ENCODE measurements at regions not wholly inside any gene's neighbourhood (a gene's known extent, or its start where the extent isn't known, plus 50 kb on each side); places are given as distances from the start of the nearest gene placed in this dataset.

GRCh38 chr12:116687888-116688287, 50.0 kb downstream of the SPRING1 start:
- in situ Hi-C loops (cut with MboI; ENCODE audit: low sequenced_read_pairs in 4 of 4) = no loop called here
- intact Hi-C loops (cut with DNase I; ENCODE audit: low total_unique reads) = no loop called here

GRCh38 chr12:116684891-116685290, 53.0 kb downstream of the SPRING1 start:
- Histone ChIP-seq H3K27ac (no peak overlapping the region), H3K4me3 (no peak overlapping the region), H3K27me3 (peaks cover 0 to 4% (median 0%) of the 10 kb centered on the region in 3 donors), H3K36me3 (no peaks in the 10 kb centered on the region), H3K4me1 (no peaks in the 10 kb centered on the region), H3K9me3 (no peaks in the 10 kb centered on the region)
- intact Hi-C loops (cut with DNase I; ENCODE audit: low total_unique reads) = no loop called here
- ATAC-seq = no peak
- TF ChIP-seq POLR2A (IDR thresholded peaks at IDR 0.05) (no peak), CTCF (IDR thresholded peaks at IDR 0.05 in 4 of 5, conservative IDR thresholded peaks at IDR 0.05 in 1 of 5) (no peak)
- DNase-seq = no peak
- in situ Hi-C loops (cut with MboI; ENCODE audit: low sequenced_read_pairs in 4 of 4) = no loop called here

More at GRCh38 chr12:116687888-116688287, 50.0 kb downstream of the SPRING1 start:
- Histone ChIP-seq H3K4me1 (no peaks in the 10 kb centered on the region), H3K9me3 (no peaks in the 10 kb centered on the region), H3K36me3 (no peaks in the 10 kb centered on the region), H3K27ac (no peak overlapping the region), H3K4me3 (no peak overlapping the region), H3K27me3 (peaks cover 7 to 17% (median 14%) of the 10 kb centered on the region in 3 donors)
- TF ChIP-seq POLR2A (IDR thresholded peaks at IDR 0.05) (no peak), CTCF (IDR thresholded peaks at IDR 0.05 in 4 of 5, conservative IDR thresholded peaks at IDR 0.05 in 1 of 5) (peak in 4 of 5 experiments; percentile 20 to 48 (median 40))
- DNase-seq (no peak), ATAC-seq (peak; percentile 12 to 56)

- no peak overlapping the region for H3K4me3 ChIP-seq
- TF ChIP-seq POLR2A (IDR thresholded peaks at IDR 0.05) (no peak), CTCF (IDR thresholded peaks at IDR 0.05 in 4 of 5, conservative IDR thresholded peaks at IDR 0.05 in 1 of 5) (no peak)
- peak overlapping the region in 1 of 4 donors; percentile 38 for H3K27ac ChIP-seq
- intact Hi-C loops (cut with DNase I; ENCODE audit: low total_unique reads) (no loop called here), in situ Hi-C loops (cut with MboI; ENCODE audit: low sequenced_read_pairs in 4 of 4) (no loop called here)
- no peak for ATAC-seq
- H3K9me3 ChIP-seq = no peaks in the 10 kb centered on the region
- H3K36me3 ChIP-seq = no peaks in the 10 kb centered on the region
- no peaks in the 10 kb centered on the region for H3K27me3 ChIP-seq
- no peak for DNase-seq
- peaks cover 5 to 13% of the 10 kb centered on the region in 2 donors for H3K4me1 ChIP-seq
Observed at GRCh38 chr12:116677202-116677661, 60.6 kb downstream of the SPRING1 start.

GRCh38 chr12:116675339-116676107, 62.3 kb downstream of the SPRING1 start:
- H3K4me3 ChIP-seq = peak overlapping the region in 1 of 4 donors; percentile 28
- peak in 1 of 2 donors; percentile 50 for ATAC-seq
- no peaks in the 10 kb centered on the region for H3K36me3 ChIP-seq
- TF ChIP-seq POLR2A (IDR thresholded peaks at IDR 0.05) = no peak
- no peak for TF ChIP-seq CTCF (IDR thresholded peaks at IDR 0.05 in 4 of 5, conservative IDR thresholded peaks at IDR 0.05 in 1 of 5)
- peaks cover 5 to 13% of the 10 kb centered on the region in 2 donors for H3K4me1 ChIP-seq
- no peaks in the 10 kb centered on the region for H3K9me3 ChIP-seq
- no peaks in the 10 kb centered on the region for H3K27me3 ChIP-seq
- in situ Hi-C loops (cut with MboI; ENCODE audit: low sequenced_read_pairs in 4 of 4) (no loop called here), intact Hi-C loops (cut with DNase I; ENCODE audit: low total_unique reads) (no loop called here)
- H3K27ac ChIP-seq = peak overlapping the region in 3 of 4 donors; percentile 46 to 60 (median 54)
- DNase-seq = no peak
